IPS-15b (cell line): ENCODE measurements at regions not wholly inside any gene's neighbourhood (a gene's known extent, or its start where the extent isn't known, plus 50 kb on each side); places are given as distances from the start of the nearest gene placed in this dataset.
"Not testable (repeated sequence)": the region's sequence is repeated elsewhere in the genome, so short reads cannot be mapped to it uniquely, and the experiment has no call there.

Experiments used
- H3K27me3 ChIP-seq: one replicate; pipeline ENCODE4 v1.6.1; 2013; ENCODE audit warnings: low read length; ENCODE audit not compliant: control insufficient read depth, insufficient read depth
- H3K36me3 ChIP-seq: one replicate; pipeline ENCODE4 v1.6.1; 2013; ENCODE audit warnings: low read length; ENCODE audit not compliant: control insufficient read depth, insufficient read depth
- H3K4me1 ChIP-seq: one replicate; pipeline ENCODE4 v1.6.1; 2013; ENCODE audit warnings: mild to moderate bottlenecking, low read length; ENCODE audit not compliant: control insufficient read depth, insufficient read depth
- H3K4me3 ChIP-seq: one replicate; pipeline ENCODE4 v1.5.1; 2013; ENCODE audit warnings: low read depth, low read length
- H3K9ac ChIP-seq: one replicate; pipeline ENCODE4 v1.6.1; 2013; ENCODE audit warnings: low read depth, mild to moderate bottlenecking, low read length
- H3K9me3 ChIP-seq: one replicate; pipeline ENCODE4 v1.6.1; 2013; ENCODE audit warnings: mild to moderate bottlenecking, low read length; ENCODE audit not compliant: control insufficient read depth, insufficient read depth

- H3K9ac ChIP-seq = no peak overlapping the region
- H3K9me3 ChIP-seq = no peaks in the 10 kb centered on the region
- H3K36me3 ChIP-seq = no peaks in the 10 kb centered on the region
- no peak overlapping the region for H3K4me3 ChIP-seq
- no peaks in the 10 kb centered on the region for H3K4me1 ChIP-seq
- no peaks in the 10 kb centered on the region for H3K27me3 ChIP-seq
These were observed 182.9 kb downstream of the FOXG1 start for GRCh38 chr14:28949503-28949902.

- Histone ChIP-seq H3K4me3 (no peak overlapping the region), H3K36me3 (no peaks in the 10 kb centered on the region), H3K9me3 (no peaks in the 10 kb centered on the region), H3K4me1 (no peaks in the 10 kb centered on the region), H3K27me3 (no peaks in the 10 kb centered on the region), H3K9ac (no peak overlapping the region)
These were observed 185.6 kb downstream of the FOXG1 start for GRCh38 chr14:28952161-28952560.

GRCh38 chr14:28952666-28953065 lies 186.1 kb downstream of the FOXG1 start:
- no peaks in the 10 kb centered on the region for H3K27me3 ChIP-seq
- H3K36me3 ChIP-seq = no peaks in the 10 kb centered on the region
- H3K4me3 ChIP-seq = no peak overlapping the region
- H3K4me1 ChIP-seq = no peaks in the 10 kb centered on the region
- H3K9me3 ChIP-seq = no peaks in the 10 kb centered on the region
- no peak overlapping the region for H3K9ac ChIP-seq

- Histone ChIP-seq H3K4me3 (no peak overlapping the region), H3K4me1 (no peaks in the 10 kb centered on the region), H3K9me3 (no peaks in the 10 kb centered on the region), H3K36me3 (no peaks in the 10 kb centered on the region), H3K27me3 (no peaks in the 10 kb centered on the region), H3K9ac (no peak overlapping the region)
These were observed 187.4 kb downstream of the FOXG1 start for GRCh38 chr14:28953973-28954372.

GRCh38 chr14:28966416-28967233 lies 200.0 kb downstream of the FOXG1 start:
- Histone ChIP-seq H3K36me3 (no peaks in the 10 kb centered on the region), H3K9ac (no peak overlapping the region), H3K9me3 (no peaks in the 10 kb centered on the region), H3K27me3 (no peaks in the 10 kb centered on the region), H3K4me1 (peaks cover 15% of the 10 kb centered on the region), H3K4me3 (no peak overlapping the region)

- H3K4me3 ChIP-seq = no peak overlapping the region
These were observed 208.5 kb downstream of the FOXG1 start for GRCh38 chr14:28975084-28975483.

GRCh38 chr14:28982228-28982627 lies 215.6 kb downstream of the FOXG1 start:
- Histone ChIP-seq H3K4me3 (no peak overlapping the region), H3K27me3 (no peaks in the 10 kb centered on the region), H3K9ac (no peak overlapping the region), H3K4me1 (no peaks in the 10 kb centered on the region), H3K36me3 (no peaks in the 10 kb centered on the region), H3K9me3 (no peaks in the 10 kb centered on the region)

More at GRCh38 chr14:28975084-28975483, 208.5 kb downstream of the FOXG1 start:
- H3K27me3 ChIP-seq = no peaks in the 10 kb centered on the region
- H3K9me3 ChIP-seq = no peaks in the 10 kb centered on the region
- no peak overlapping the region for H3K9ac ChIP-seq
- H3K36me3 ChIP-seq = no peaks in the 10 kb centered on the region
- H3K4me1 ChIP-seq = no peaks in the 10 kb centered on the region

- no peaks in the 10 kb centered on the region for H3K27me3 ChIP-seq
- H3K36me3 ChIP-seq = no peaks in the 10 kb centered on the region
- H3K9me3 ChIP-seq = no peaks in the 10 kb centered on the region
These were observed 216.7 kb downstream of the FOXG1 start for GRCh38 chr14:28983279-28983678.

GRCh38 chr14:28987516-28987915 lies 220.9 kb downstream of the FOXG1 start:
- Histone ChIP-seq H3K36me3 (no peaks in the 10 kb centered on the region), H3K4me1 (no peaks in the 10 kb centered on the region), H3K4me3 (no peak overlapping the region), H3K9ac (no peak overlapping the region), H3K27me3 (no peaks in the 10 kb centered on the region), H3K9me3 (no peaks in the 10 kb centered on the region)

More at GRCh38 chr14:28983279-28983678, 216.7 kb downstream of the FOXG1 start:
- H3K4me1 ChIP-seq = no peaks in the 10 kb centered on the region
- H3K9ac ChIP-seq = no peak overlapping the region
- H3K4me3 ChIP-seq = no peak overlapping the region

- not testable (repeated sequence) for H3K9ac ChIP-seq, H3K9me3 ChIP-seq, H3K4me3 ChIP-seq
These were observed 230.6 kb downstream of the FOXG1 start for GRCh38 chr14:28997196-28997595.

GRCh38 chr14:28999656-29000055 lies 233.1 kb downstream of the FOXG1 start:
- no peak overlapping the region for H3K4me3 ChIP-seq
- H3K4me1 ChIP-seq = no peaks in the 10 kb centered on the region
- H3K27me3 ChIP-seq = no peaks in the 10 kb centered on the region
- no peaks in the 10 kb centered on the region for H3K36me3 ChIP-seq
- no peak overlapping the region for H3K9ac ChIP-seq
- no peaks in the 10 kb centered on the region for H3K9me3 ChIP-seq

More at GRCh38 chr14:28997196-28997595, 230.6 kb downstream of the FOXG1 start:
- not testable (repeated sequence) for H3K27me3 ChIP-seq, H3K36me3 ChIP-seq, H3K4me1 ChIP-seq

- Histone ChIP-seq H3K36me3 (no peaks in the 10 kb centered on the region), H3K4me3 (no peak overlapping the region), H3K9me3 (no peaks in the 10 kb centered on the region), H3K9ac (no peak overlapping the region), H3K27me3 (no peaks in the 10 kb centered on the region), H3K4me1 (no peaks in the 10 kb centered on the region)
These were observed 239.1 kb downstream of the FOXG1 start for GRCh38 chr14:29005647-29006046.
